GM23338 (cell line): ENCODE measurements at regions not wholly inside any gene's neighbourhood (a gene's known extent, or its start where the extent isn't known, plus 50 kb on each side); places are given as distances from the start of the nearest gene placed in this dataset.

Experiments used
- CREB1 ChIP-seq: fragments of 250-450 bp; sonication (Bioruptor Pico); IDR thresholded peaks from 2 replicates; pipeline ENCODE4 v1.5.0; 2020; ENCODE audit warnings: low read depth, mild to moderate bottlenecking, moderate library complexity
- CTCF ChIP-seq, 2 experiments: fragments of 200-600 bp in 1 of 2; sonication (generic) in 1 of 2; conservative IDR thresholded peaks; 2 replicates each; pipeline versions ENCODE4 v1.5.1 to v1.6.1; 2016 to 2017; ENCODE audit warnings: antibody characterized with exemption in 2 of 2, low read depth in 2 of 2, mild to moderate bottlenecking in 2 of 2, moderate library complexity in 1 of 2
- ETS1 ChIP-seq: IDR thresholded peaks from 2 replicates; pipeline ENCODE4 v1.6.1; 2016; ENCODE audit warnings: antibody characterized with exemption
- EZH2 ChIP-seq: fragments of 200-600 bp; sonication (generic); IDR thresholded peaks from one replicate; pipeline ENCODE4 v1.8.0; 2017; ENCODE audit warnings: antibody characterized with exemption, mild to moderate bottlenecking, low read depth; ENCODE audit not compliant: unreplicated experiment
- EZH2phosphoT487 ChIP-seq: fragments of 200-600 bp; sonication (generic); IDR thresholded peaks from one replicate; pipeline ENCODE4 v1.8.1; 2018; ENCODE audit warnings: antibody characterized with exemption; ENCODE audit not compliant: unreplicated experiment
- JUNB ChIP-seq: IDR thresholded peaks from one replicate; pipeline ENCODE4 v1.6.1; 2016; ENCODE audit warnings: antibody characterized with exemption; ENCODE audit not compliant: unreplicated experiment
- POLR2AphosphoS5 ChIP-seq: IDR thresholded peaks from 2 replicates; pipeline ENCODE4 v1.6.1; 2016; ENCODE audit warnings: antibody characterized with exemption, low read depth
- REST ChIP-seq: IDR thresholded peaks from one replicate; pipeline ENCODE4 v1.6.1; 2018; ENCODE audit warnings: antibody characterized with exemption; ENCODE audit not compliant: unreplicated experiment
- STAT1 ChIP-seq: IDR thresholded peaks from one replicate; pipeline ENCODE4 v1.6.1; 2016; ENCODE audit warnings: antibody characterized with exemption; ENCODE audit not compliant: unreplicated experiment
- ZNF331 ChIP-seq: fragments of 250-450 bp; sonication (Bioruptor Pico); IDR thresholded peaks from 2 replicates; pipeline ENCODE4 v1.5.0; 2020; ENCODE audit warnings: low read depth, mild to moderate bottlenecking, moderate library complexity
- ZNF462 ChIP-seq: fragments of 250-450 bp; sonication (Bioruptor Pico); IDR thresholded peaks from 2 replicates; pipeline ENCODE4 v1.5.0; 2020; ENCODE audit warnings: mild to moderate bottlenecking, moderate library complexity

DNA sequence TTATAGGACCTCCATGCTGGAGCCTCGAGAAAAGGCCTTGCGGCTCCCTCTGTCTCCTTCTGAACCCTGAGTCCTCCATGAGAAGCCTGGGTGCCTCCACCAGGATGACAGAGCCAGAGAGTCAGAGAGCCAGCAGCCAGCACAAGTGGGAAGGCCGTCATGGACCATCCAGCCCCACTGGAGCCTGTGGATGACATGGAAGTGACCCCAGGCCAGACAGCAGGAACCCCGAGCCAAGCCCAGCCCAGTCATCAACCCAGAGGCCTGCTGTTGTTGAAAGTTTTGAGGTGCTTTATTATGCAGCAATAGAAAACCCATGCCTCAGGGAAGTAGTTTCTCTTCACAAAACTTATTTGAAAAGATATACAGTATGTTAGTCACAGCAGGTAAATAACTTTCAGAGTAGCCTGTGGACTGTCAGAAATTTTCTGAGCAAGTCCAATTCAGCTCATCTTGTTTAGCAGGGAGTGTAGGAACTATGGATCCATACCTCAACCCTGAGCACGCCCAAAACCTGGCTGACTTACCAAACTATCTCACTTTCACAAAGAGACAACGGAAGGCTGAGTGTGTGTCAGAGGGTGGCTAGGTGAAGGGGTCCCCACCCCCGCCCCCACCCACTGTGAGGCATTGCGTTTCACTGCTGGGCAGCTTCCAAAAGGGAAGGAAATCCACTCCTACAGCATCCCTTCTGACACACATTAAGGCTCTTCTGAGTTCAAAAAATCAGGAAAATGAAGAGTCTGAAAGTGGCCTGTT lies 79.9 kb upstream of the NDUFV2 start:
- TF ChIP-seq JUNB: no peak
- no peak for TF ChIP-seq CTCF (conservative IDR thresholded peaks at IDR 0.05; ENCODE audit: low read depth in 2 of 2)
- no peak for TF ChIP-seq POLR2AphosphoS5
- TF ChIP-seq CREB1: no peak
- TF ChIP-seq EZH2phosphoT487: no peak
- TF ChIP-seq EZH2: no peak
- TF ChIP-seq ETS1: no peak
- TF ChIP-seq STAT1: no peak
- TF ChIP-seq REST: no peak
- no peak for TF ChIP-seq ZNF462 (CRISPR knock-in tag)
- TF ChIP-seq ZNF331 (CRISPR knock-in tag): no peak
